Skeletal muscle cell (primary cell): ENCODE measurements at regions not wholly inside any gene's neighbourhood (a gene's known extent, or its start where the extent isn't known, plus 50 kb on each side); places are given as distances from the start of the nearest gene placed in this dataset.

Source experiments
- DNase-seq: peaks from one replicate; pipeline ENCODE4 v3.0.0-alpha.2; 2010; ENCODE audit warnings: low read depth
- H3K4me3 ChIP-seq: 2 replicates; pipeline ENCODE4 v1.5.1; 2011; ENCODE audit warnings: low read depth, mild to moderate bottlenecking, control low read depth, low read length, moderate library complexity

DNA sequence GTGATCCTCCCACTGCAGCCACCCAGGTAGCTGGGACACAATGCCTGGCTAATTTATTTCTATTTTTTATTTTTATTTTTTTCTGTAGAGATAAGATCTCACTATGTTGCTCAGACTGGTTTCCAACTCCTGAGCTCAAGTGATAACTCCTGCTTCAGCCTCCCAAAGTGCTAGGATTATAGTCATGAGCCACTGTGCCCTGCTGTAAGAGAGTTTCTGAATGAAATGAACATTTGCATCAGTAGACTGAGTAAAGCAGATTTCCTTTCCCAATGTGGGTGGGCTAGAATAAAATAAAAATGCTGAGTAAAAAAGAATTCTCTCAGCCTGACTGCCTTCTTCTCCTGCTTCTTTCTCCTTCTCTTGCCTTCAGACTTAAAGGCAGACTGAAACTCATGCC, 555.4 kb upstream of the PITX2 start:
- no peak overlapping the region for H3K4me3 ChIP-seq
- DNase-seq, result no peak

DNA sequence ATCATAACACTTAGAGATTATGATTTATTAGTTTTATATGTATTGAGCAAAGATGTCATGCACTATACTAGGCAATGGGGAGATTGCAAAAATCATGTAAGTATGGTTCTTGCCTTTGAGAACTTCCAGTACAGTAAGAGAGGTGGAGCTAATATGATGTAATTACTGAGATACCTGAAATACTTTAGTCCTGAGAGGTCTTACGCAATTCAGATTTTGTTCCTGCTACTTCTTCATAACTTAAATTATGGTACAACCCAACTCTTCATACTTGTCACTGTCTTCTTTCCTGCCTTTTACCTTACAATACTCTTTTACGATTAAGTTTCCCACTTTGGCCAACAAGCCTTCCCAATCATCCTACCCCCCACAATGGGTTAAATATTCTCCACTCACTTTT, 564.2 kb upstream of the PITX2 start:
- H3K4me3 ChIP-seq, result no peak overlapping the region

DNA sequence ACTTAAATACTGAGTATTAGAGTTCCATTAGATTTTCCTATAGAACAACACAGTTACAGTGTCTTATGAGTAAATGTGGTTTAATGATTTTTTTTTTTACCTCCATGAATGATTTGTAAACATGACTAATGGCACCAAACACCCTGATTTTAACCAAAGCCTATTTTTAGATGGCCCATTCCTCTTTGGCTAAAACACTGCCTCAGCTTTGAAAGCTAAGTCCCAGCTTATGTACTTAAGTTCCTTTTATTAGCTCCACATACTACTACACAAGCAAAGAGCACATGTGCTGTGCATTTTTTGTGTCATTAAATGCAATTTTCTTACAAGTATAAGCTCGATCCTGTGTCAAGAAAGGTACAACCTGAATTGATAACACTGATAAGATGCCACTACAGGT, 575.6 kb upstream of the PITX2 start:
- H3K4me3 ChIP-seq, result no peak overlapping the region
- no peak for DNase-seq

More for the DNA sequence above, 564.2 kb upstream of the PITX2 start:
- no peak for DNase-seq

DNA sequence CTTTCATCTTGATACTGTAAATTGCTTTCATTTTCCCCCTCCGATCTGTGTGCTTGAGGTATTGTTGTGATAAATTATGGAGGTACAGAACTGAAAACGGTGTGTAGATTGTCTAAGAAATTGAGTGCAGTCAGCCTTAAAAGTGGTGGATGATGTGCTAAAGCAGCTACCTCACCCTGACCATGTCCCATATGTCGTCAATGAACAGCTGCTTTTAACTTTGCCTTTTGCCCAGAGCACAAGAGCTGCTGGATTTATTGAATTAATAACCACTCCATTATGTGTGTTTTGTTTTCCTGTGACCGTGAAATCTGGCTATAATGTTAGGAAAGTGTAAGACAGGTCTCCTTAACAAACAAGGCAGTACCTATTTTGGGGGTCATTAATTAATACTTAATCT, 581.9 kb upstream of the PITX2 start:
- no peak for DNase-seq
- H3K4me3 ChIP-seq, result no peak overlapping the region

DNA sequence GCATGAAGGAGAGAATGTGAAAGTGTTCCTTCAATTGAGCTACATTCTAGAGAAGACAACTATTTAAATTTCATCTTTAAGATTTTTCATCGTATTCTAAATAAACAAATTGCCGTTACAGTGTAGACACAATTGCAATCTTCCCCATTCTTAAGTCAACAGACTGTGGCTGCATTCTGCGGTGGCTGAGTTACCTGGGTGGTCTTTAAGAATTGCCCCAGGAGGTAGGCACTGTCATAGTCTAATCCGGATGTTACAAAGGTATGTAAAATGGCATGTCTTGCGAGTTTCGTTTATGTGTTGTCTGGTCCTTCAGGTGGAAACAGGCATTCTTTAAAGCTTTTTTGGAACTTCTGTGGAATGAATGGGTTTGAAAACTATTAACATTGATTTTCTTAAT, 586.1 kb upstream of the PITX2 start:
- H3K4me3 ChIP-seq, result no peak overlapping the region
- DNase-seq, result no peak

DNA sequence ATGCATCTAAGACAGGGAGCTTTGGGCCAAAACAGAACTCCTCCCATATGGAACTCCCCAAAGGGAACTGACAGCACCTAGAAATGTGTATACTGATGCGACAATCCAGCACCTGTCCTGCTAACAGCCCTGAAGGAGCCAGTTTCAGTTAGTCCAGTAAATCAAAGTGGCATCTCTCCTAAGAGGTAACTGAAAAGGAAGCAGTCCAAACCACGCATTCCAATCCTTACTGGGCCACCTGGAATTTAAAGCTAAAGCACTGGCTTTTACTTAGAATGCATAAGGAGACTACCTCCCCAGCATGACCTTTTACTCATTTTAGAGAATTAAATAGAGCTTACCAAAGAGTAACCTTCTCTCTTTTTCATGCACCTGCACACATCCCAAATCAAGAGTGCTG, 586.8 kb upstream of the PITX2 start:
- H3K4me3 ChIP-seq, result no peak overlapping the region
- no peak for DNase-seq

DNA sequence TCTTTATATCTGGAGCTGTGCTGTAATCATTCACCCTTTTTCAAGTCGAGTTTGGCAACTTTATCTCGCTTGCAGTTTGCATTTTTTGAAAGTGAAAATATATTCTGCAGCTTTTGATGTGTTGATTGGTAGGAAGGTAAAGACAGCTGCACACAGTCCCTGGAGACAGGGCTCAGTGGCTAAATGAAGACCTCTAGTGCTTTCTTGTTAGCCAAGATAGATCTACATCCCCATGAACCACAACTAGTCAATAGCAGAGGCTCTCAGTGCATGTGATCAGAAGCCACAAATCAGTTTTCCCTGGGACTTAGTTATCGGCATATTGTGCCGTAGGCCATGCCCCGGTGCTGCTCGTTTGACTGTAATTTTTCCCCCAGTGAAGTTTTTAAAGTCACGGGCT, 587.7 kb upstream of the PITX2 start:
- H3K4me3 ChIP-seq, result no peak overlapping the region
- no peak for DNase-seq

DNA sequence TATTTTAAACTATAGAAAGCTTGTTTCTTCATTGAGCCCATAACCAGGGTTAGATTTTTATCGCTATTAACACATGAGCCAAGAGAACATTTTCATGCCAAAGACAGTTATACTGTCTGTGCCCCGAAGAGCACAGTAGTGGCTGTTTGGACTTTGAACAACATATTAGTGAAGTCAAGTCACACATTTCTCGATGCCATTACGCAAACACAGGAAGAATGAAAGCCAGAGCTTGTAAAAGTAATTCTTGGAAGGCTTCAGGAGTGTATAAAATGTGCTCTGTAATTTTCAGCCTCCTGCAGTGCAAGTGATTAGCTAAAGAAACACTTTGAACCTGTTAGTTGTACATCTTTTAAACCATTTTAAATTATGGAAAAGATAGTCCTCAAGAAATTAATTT, 590.7 kb upstream of the PITX2 start:
- H3K4me3 ChIP-seq, result no peak overlapping the region
- DNase-seq, result no peak

DNA sequence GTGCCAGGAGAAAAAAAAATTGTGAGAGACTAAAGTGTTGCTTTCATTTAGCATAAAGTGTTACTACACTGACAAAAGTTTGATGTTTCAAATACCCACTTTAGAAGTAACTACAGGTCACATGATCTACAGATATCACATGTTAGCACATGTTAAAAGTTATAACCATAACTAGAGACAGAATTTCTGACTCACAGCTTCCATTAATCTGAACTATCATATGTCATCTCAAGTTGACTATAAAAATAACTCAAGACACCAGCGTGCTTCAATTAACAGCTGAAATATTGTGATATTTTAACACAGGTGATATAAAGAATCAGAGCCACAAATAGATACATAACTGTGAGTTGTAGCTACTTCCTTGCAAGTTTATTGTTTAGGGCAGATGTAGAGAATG, 591.5 kb upstream of the PITX2 start:
- no peak for DNase-seq
- H3K4me3 ChIP-seq, result no peak overlapping the region

DNA sequence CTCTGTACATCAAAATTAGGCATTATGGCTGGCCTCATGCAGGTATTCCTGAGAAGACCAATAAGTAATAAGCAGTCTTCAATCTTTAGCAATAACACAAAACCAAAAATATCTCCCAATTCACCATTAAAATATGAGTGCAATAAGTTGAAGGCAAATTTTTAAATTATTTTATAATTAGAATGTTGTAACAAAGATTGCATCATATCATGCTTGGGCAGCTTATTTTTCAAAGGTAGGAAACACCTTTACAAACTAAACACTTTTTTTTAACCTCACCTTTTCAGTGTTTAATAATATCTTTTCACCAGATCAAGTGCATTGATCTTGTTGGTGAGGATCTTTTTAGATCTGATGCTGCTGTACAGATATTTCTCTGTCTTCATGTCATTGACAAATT, 592.9 kb upstream of the PITX2 start:
- H3K4me3 ChIP-seq, result no peak overlapping the region
- DNase-seq, result no peak

DNA sequence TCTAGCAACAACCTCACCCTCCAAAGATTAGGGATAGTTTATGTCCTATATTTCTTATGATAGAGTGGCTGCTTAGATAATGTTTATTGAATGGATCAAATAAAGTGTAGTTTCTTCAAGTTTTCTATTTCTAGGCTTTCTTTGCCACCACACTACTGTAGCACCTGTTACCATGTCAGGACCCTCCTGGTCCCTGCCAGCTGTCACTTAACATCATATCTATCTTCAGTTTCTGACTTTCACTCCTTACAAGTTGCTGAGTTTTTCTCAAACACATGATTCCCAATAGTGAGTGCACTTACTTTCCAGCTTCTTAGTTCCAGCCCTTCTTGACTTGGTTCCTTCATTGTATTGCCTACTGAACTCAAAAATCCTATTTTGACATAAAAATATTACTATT, 593.9 kb upstream of the PITX2 start:
- DNase-seq, result no peak
- H3K4me3 ChIP-seq, result no peak overlapping the region

DNA sequence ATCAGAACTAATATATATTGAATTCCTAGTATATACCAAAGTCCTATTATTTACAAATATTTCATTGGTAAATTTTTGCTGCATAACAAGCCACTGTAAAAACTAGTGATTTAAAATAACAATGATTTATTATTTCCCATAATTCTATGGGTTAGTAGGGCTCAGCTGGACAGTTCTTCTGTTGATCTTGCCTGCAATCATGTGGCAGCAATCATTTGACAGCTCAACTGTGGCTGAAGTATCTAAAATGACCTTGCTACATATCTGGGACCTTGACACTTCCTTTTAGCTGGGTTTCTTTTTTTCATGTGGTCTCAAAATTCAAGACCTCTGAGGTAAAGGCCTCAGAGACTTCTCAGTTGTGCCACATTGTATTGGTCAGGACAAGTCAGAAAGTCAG, 598.5 kb upstream of the PITX2 start:
- H3K4me3 ChIP-seq, result no peak overlapping the region
- no peak for DNase-seq

DNA sequence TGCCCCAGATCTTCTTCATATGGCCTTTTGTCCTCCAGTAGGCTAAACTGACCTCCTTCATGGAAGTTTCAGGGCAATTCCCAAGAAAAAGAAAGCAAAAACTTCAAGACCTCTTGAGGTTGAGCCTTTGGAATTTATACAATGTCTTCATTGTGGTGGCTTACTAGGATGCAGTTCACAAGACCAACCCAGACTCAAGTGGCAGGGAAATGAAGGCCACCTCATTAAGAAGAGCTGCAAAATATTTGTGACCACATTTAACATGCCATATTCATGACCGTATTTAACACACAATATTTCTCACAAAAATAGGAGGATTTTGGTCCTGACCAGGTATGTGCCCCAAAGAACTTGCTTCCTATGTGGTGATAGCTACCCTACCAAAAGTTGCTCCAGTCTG, 605.5 kb upstream of the PITX2 start:
- no peak for DNase-seq

DNA sequence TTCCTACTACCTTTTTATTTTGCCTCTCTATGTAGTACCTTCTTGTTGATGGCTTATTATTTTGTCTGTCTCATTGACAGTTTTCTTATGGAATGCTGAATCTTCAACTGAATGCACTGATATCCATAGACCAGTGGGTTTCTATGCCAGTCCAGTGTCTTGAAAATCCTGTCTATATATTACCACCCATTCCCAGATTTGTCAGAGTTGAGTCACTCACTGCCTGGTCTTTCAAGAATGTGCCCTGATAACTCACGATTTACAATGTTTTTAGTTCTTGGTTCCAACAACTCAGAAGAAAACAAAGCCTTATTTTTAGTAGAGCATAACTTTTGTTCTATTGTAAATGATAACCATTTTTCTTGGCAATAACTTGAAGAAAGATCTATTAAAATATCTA, 606.0 kb upstream of the PITX2 start:
- no peak for DNase-seq
- no peak overlapping the region for H3K4me3 ChIP-seq

More for the DNA sequence above, 605.5 kb upstream of the PITX2 start:
- H3K4me3 ChIP-seq, result no peak overlapping the region

DNA sequence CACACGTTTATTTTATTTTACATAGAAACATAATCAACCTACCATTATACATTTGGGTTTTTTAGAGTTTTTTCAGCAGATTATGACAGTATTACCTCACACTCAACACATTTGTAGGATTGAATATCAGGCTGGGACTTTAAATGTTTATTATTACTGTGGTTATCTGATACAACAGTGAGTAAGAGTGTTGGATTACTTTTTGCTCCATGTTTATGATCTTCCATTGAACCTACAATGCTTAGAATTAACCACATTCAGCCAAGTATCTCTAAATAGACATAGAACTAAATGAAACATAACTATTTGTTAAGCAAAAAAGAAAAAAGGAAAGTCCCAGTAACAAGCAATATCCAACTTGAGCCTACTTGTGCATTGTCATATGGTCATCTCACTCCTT, 607.4 kb upstream of the PITX2 start:
- H3K4me3 ChIP-seq, result no peak overlapping the region
- DNase-seq, result no peak

DNA sequence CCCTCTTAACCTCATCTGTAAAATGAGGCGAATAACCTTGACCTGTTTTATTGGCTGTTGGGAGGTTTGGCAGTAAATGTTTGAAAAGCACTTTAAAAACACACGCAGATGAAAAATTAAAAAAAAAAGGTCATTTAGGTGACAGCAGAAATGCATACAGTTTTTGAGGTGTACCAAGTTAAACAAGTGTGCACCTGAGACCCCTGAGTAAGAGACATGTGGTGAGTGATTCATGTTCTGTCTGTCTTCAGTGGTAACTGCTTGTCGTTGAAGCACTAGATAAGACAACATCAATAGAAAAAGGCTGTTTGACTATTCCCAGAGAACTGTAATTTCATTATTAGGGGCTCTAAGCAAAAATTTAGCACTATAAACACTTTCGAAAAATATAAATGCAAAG, 608.4 kb upstream of the PITX2 start:
- DNase-seq, result no peak

DNA sequence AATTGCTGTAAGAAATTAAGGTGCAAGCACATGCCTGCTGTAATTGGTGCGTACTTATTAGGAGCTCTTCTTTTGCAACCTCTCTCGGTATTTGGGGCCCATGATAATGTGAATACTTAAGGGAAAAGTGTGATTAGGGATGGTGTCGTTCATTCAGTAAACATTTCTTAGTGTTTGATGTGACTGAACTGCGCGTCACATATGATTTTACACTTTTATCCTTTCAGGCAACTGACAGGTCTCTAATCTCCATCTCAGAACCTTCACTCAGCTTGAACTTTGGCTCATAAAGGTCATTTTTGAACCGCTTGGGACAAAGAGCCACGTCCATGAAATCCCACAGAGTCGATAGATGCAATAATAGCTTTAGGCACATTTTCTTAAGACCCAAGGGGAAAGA, 612.1 kb upstream of the PITX2 start:
- no peak overlapping the region for H3K4me3 ChIP-seq
- no peak for DNase-seq

More for the DNA sequence above, 608.4 kb upstream of the PITX2 start:
- H3K4me3 ChIP-seq, result no peak overlapping the region

DNA sequence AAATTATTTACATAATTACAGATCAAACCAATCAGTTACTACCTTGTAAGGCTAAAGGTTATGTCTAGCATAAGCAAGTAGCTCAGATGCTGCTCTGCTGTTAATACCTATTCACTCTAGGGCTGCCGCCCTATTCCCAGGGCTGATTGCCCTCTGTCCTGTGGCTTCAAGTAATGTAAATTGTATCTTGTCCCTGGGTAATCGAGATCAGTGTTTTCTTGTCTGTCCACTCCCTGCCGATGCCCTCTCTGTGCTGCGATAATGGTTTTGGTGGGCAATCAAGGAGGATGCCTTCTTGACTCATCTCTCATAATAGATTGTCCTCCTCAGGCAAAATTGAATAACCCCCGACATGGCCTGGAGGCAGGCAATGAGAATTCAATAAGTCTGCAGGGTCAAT, 641.0 kb upstream of the PITX2 start:
- DNase-seq, result no peak
- no peak overlapping the region for H3K4me3 ChIP-seq

DNA sequence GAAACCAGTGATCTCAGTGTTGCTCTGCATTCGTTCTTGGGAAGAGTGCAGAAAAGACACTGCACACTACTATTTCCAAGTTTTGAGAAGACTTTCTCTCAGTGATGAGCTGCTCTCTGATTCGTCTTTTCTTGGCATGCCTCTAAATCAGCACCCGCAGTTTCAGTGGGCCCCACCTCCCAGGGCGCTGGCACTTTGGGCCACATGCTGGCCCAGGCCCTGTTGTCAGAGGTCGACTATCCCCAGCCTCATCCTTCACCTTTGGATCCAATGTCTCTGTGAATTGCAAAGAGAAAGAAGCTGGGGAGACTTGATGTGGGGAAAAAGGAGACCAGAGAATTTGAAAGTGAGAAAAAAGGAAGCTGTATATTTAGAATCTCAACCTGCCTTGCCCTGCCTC, 644.1 kb upstream of the PITX2 start:
- no peak overlapping the region for H3K4me3 ChIP-seq
- DNase-seq, result no peak

DNA sequence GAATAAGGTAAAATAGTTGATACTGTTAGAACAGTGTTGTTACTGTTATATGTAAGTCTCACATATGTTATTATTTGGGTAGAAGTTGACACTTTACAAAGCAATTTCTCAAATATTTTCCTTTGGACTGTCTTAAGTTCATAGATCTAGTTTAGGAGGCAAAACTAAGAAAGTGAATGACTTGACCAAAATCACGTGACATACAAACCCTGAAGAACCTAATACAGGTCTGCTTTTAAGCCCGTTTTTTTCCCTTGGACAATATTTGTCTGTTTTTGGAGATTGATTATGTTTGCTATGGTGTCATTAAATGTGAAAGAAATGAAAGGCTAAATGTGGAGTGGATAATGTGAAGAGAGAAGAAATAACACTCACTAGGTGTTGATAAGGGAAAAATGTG, 644.9 kb upstream of the PITX2 start:
- DNase-seq, result no peak
- H3K4me3 ChIP-seq, result no peak overlapping the region

DNA sequence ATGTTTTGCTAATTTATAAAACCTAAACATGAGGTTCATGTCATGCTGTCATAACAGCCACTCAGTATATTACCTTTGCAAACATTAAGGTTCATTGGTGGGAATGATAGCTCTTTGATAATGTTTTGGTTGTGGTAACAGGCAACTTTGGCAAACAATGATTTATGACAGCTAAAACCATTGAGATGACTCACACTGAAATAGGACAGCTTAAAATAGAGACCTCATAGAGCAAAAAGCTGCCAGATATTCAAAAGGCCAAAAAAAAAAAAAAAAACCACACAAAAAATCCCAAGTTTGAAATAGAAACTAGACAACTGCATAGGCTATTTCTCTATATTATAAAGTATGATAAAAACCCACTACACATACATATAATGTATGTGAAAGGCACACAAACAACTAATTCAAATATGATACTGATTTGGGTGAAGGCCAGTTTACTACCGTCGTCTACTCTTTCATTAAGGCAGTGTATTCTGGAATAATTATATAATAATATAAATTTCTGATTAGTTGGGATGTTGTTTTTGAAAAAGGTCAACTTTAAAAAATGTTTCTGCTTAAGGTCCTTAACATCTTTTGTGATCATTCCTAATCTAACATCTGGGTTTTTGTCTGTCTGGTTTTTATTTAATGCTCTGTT, 646.0 kb upstream of the PITX2 start:
- H3K4me3 ChIP-seq, result no peak overlapping the region
- DNase-seq, result peak; percentile 26

DNA sequence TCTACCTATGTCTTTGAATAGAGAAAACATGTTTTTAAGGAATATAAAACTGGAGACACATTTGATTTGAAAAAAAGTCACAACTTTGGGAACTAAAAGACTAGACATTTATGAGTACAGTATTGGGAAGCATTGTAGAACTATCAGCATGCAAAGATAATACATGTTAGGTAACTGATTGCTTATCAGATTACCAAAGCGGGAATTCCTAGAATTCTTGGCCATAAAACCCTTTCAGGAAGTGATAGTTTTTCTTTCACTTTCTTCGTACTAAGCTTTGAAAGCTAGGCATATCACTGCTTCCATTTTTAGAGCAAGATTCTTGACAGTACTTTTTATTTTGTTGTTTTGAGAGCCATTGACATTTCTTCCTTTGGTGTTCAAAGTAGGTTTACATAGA, 646.6 kb upstream of the PITX2 start:
- no peak overlapping the region for H3K4me3 ChIP-seq
- DNase-seq, result no peak
